ENCODE measurements at regions not wholly inside any gene's neighbourhood (a gene's known extent, or its start where the extent isn't known, plus 50 kb on each side); places are given as distances from the start of the nearest gene placed in this dataset.

DNA sequence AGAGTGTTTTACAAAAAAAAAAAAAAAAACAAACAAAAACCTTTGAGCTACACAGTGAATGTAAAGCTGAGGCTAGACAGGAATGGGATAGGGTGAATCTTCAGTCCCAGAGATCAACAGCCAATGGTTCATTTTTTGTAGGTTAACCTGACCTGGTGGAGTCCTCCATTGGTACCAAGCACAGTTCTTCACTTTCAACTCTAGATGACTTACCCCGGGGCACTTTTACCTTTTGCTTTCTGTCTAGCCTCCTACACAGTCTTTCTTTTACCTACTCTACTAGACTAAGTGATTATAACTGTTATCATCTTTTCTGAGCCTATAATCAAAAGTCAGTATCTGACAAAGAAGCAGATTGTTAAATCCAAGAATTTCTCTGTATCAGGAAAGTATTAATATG is 50.9 kb downstream of the ANXA2R start:
- TF ChIP-seq, protein P1, sequence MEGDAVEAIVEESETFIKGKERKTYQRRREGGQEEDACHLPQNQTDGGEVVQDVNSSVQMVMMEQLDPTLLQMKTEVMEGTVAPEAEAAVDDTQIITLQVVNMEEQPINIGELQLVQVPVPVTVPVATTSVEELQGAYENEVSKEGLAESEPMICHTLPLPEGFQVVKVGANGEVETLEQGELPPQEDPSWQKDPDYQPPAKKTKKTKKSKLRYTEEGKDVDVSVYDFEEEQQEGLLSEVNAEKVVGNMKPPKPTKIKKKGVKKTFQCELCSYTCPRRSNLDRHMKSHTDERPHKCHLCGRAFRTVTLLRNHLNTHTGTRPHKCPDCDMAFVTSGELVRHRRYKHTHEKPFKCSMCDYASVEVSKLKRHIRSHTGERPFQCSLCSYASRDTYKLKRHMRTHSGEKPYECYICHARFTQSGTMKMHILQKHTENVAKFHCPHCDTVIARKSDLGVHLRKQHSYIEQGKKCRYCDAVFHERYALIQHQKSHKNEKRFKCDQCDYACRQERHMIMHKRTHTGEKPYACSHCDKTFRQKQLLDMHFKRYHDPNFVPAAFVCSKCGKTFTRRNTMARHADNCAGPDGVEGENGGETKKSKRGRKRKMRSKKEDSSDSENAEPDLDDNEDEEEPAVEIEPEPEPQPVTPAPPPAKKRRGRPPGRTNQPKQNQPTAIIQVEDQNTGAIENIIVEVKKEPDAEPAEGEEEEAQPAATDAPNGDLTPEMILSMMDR (IDR thresholded peaks at IDR 0.05; ENCODE audit: unreplicated experiment), result no peak
- Mint-ChIP-seq H3K27me3 (ENCODE audit: unreplicated experiment) (no peaks in the 10 kb centered on the region), H3K36me3 (ENCODE audit: insufficient read depth, unreplicated experiment) (peaks cover 94% of the 10 kb centered on the region), H3K4me1 (ENCODE audit: low read depth, unreplicated experiment) (peaks cover 63% of the 10 kb centered on the region), H3K4me3 (ENCODE audit: low read depth, unreplicated experiment) (peak overlapping the region; percentile 95), H3K27ac (ENCODE audit: unreplicated experiment) (peak overlapping the region; percentile 99), H3K9me3 (ENCODE audit: low read depth, unreplicated experiment) (no peaks in the 10 kb centered on the region)
- intact Hi-C loops (cut with micrococcal nuclease; ENCODE audit: unreplicated experiment), result loop anchor here (2.0 to 5.0 kb wide), 2 partner anchors 47 to 52 kb away; partner anchors contain the start of gene ANXA2R
- DNase-seq, result no peak
- CTCF ChIA-PET, result interaction anchor here (0.8 to 2.4 kb wide), 3 partner anchors 31 to 80 kb away, joined by 3 to 8 read pairs (median 6); no protein-coding TSS in a partner anchor
- no TSS peak for BruUV-seq (replicated peaks)

GRCh38 chr5:42988568-42988967 is 51.6 kb downstream of the ANXA2R start:
- BruUV-seq (replicated peaks), result no TSS peak
- no peak for DNase-seq
- H3K27me3 Mint-ChIP-seq (ENCODE audit: unreplicated experiment), result no peaks in the 10 kb centered on the region
- peak overlapping the region; percentile 95 for H3K4me3 Mint-ChIP-seq (ENCODE audit: low read depth, unreplicated experiment)
- peak overlapping the region; percentile 99 for H3K27ac Mint-ChIP-seq (ENCODE audit: unreplicated experiment)
- intact Hi-C loops (cut with micrococcal nuclease; ENCODE audit: unreplicated experiment), result loop anchor here (2.0 to 5.0 kb wide), 2 partner anchors 46 to 52 kb away; partner anchors contain the start of gene ANXA2R
- peaks cover 70% of the 10 kb centered on the region for H3K4me1 Mint-ChIP-seq (ENCODE audit: low read depth, unreplicated experiment)
- TF ChIP-seq, protein P1 (IDR thresholded peaks at IDR 0.05; ENCODE audit: unreplicated experiment), result no peak
- H3K9me3 Mint-ChIP-seq (ENCODE audit: low read depth, unreplicated experiment), result no peaks in the 10 kb centered on the region
- CTCF ChIA-PET, result interaction anchor here (0.6 to 2.4 kb wide), 4 partner anchors 31 to 565 kb away, joined by 3 to 8 read pairs (median 5); no protein-coding TSS in a partner anchor
- H3K36me3 Mint-ChIP-seq (ENCODE audit: insufficient read depth, unreplicated experiment), result peaks cover 94% of the 10 kb centered on the region

DNA sequence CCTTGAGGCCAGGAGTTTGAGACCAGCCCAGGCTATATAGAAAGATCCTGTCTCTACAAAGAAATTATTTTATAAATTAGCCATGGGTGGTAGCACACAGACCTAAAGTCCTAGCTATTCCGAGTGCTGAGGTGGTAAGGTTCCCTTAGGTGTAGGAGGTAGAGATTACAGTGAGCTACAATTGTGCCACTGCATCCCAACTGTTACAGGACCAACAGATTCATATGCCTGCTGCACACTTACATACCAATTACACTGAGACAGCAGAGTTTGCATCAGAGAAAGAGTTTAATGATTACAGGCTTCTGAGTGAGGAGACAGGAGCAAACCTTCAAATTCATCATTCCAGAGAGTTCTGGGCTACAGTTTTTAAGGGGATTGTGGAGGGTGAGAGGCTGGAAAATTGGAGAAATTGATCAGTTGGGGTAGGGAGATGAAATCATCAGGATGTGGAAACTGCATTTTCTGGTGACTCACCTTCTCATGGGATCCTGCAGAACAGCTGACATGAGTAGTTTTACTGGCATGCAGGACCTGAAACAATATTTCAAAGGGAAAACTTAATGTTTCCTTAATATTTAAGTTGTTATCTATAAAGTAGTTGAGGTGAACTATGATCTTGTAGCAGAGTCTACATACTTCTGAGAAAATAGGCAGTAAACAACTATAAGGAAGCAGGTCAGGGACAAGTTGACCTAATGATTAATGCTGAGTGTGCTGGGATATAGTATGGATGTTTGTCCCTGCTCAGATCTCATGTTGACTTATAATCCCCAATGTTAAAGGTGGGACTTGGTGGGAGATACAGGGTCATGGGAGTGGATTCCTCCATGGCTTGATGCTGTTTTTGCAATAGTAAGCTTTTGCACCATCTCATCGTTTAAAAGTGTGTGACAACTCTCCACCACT is 54.7 kb downstream of the ANXA2R start:
- DNase-seq, result peak; percentile 38
- Mint-ChIP-seq H3K9me3 (ENCODE audit: low read depth, unreplicated experiment) (no peaks in the 10 kb centered on the region), H3K4me1 (ENCODE audit: low read depth, unreplicated experiment) (peaks cover 63% of the 10 kb centered on the region), H3K27ac (ENCODE audit: unreplicated experiment) (peak overlapping the region; percentile 99), H3K27me3 (ENCODE audit: unreplicated experiment) (no peaks in the 10 kb centered on the region), H3K4me3 (ENCODE audit: low read depth, unreplicated experiment) (peak overlapping the region; percentile 95), H3K36me3 (ENCODE audit: insufficient read depth, unreplicated experiment) (peaks cover 75% of the 10 kb centered on the region)
- TF ChIP-seq, protein P1 (IDR thresholded peaks at IDR 0.05; ENCODE audit: unreplicated experiment), result no peak
- CTCF ChIA-PET, result interaction anchor here (1.0 to 2.0 kb wide), 2 partner anchors 73 to 77 kb away, joined by 4 to 8 read pairs; no protein-coding TSS in a partner anchor
- intact Hi-C loops (cut with micrococcal nuclease; ENCODE audit: unreplicated experiment), result loop anchor here (2.0 to 5.0 kb wide), 3 partner anchors 35 to 73 kb away; no protein-coding TSS in a partner anchor
- BruUV-seq (replicated peaks), result no TSS peak

GRCh38 chr5:42984307-42984706 is 55.8 kb downstream of the ANXA2R start:
- no peaks in the 10 kb centered on the region for H3K9me3 Mint-ChIP-seq (ENCODE audit: low read depth, unreplicated experiment)
- peaks cover 54% of the 10 kb centered on the region for H3K4me1 Mint-ChIP-seq (ENCODE audit: low read depth, unreplicated experiment)
- BruUV-seq (replicated peaks), result no TSS peak
- intact Hi-C loops (cut with micrococcal nuclease; ENCODE audit: unreplicated experiment), result loop anchor here (2.0 kb wide), 2 partner anchors 34 to 72 kb away; no protein-coding TSS in a partner anchor
- peak; percentile 17 for DNase-seq
- no peak overlapping the region for H3K4me3 Mint-ChIP-seq (ENCODE audit: low read depth, unreplicated experiment)
- peak overlapping the region; percentile 94 for H3K27ac Mint-ChIP-seq (ENCODE audit: unreplicated experiment)
- CTCF ChIA-PET, result interaction anchor here (2.0 kb wide), 1 partner anchor 76 kb away, joined by 8 read pairs; no protein-coding TSS in a partner anchor
- TF ChIP-seq, protein P1 (IDR thresholded peaks at IDR 0.05; ENCODE audit: unreplicated experiment), result no peak
- H3K36me3 Mint-ChIP-seq (ENCODE audit: insufficient read depth, unreplicated experiment), result peaks cover 67% of the 10 kb centered on the region
- no peaks in the 10 kb centered on the region for H3K27me3 Mint-ChIP-seq (ENCODE audit: unreplicated experiment)
